ENCODE measurements at regions not wholly inside any gene's neighbourhood (a gene's known extent, or its start where the extent isn't known, plus 50 kb on each side); places are given as distances from the start of the nearest gene placed in this dataset.
A peak's percentile ranks its signal among the peaks of the same experiment; 100 is the strongest.

GRCh38 chr5:35405938-35406337, 175.7 kb upstream of the PRLR start:
- H4K5ac ChIP-seq (ENCODE audit: insufficient read length, low read depth, low read length), result no peak overlapping the region
- no peak overlapping the region for H3K4me2 ChIP-seq (ENCODE audit: insufficient read depth in 1 of 2, low read depth in 2 of 2, low read length in 2 of 2)
- WGBS, 2 experiments (ENCODE audit: extremely low coverage in 1 of 2, insufficient coverage in 1 of 2, insufficient read length in 1 of 2, insufficient replicate concordance in 2 of 2, low coverage in 1 of 2, low lambda C conversion rate in 2 of 2, missing lambda C conversion rate in 1 of 2), result 96% methylated on average over 6 of the region's 15 CpGs; no CpG with 5 or more reads in 1 of the 2 experiments
- H2BK5ac ChIP-seq (ENCODE audit: low read depth, low read length), result no peak overlapping the region
- no peak overlapping the region for H2AK5ac ChIP-seq (ENCODE audit: low read depth, low read length)
- peak overlapping the region; percentile 68 for H4K8ac ChIP-seq (ENCODE audit: extremely low read depth, insufficient read depth, low read length)
- ChIA-PET CTCF (ENCODE audit: partially characterized antibody) (interaction anchor here (1.8 kb wide), 1 partner anchor 9 kb away, joined by 7 read pairs; no protein-coding TSS in a partner anchor), POLR2A (ENCODE audit: partially characterized antibody) (no interaction called here)
- no peak overlapping the region for H3K14ac ChIP-seq (ENCODE audit: insufficient read length)
- no peak overlapping the region for H2BK20ac ChIP-seq (ENCODE audit: low read length)
- TF ChIP-seq RFX5 (IDR thresholded peaks at IDR 0.05; ENCODE audit: borderline replicate concordance, low read depth, low read length), result no peak
- no peak for TF ChIP-seq TBP (IDR thresholded peaks at IDR 0.05; ENCODE audit: low read depth, low read length)
- no peak for TF ChIP-seq HDAC6 (IDR thresholded peaks at IDR 0.05; ENCODE audit: low read depth, low read length)
- TF ChIP-seq RAD21 (IDR thresholded peaks at IDR 0.05 in 1 of 2, conservative IDR thresholded peaks at IDR 0.05 in 1 of 2; ENCODE audit: low read depth in 2 of 2, low read length in 2 of 2), result no peak
- no peak for TF ChIP-seq TAF7 (optimal IDR thresholded peaks at IDR 0.05; ENCODE audit: borderline replicate concordance, low read depth, low read length)
- no peak for TF ChIP-seq SIN3A (conservative IDR thresholded peaks at IDR 0.05 in 1 of 2, IDR thresholded peaks at IDR 0.05 in 1 of 2; ENCODE audit: low read depth in 1 of 2, low read length in 2 of 2)
- TF ChIP-seq NRF1 (IDR thresholded peaks at IDR 0.05; ENCODE audit: low read depth, low read length), result no peak
- no peak for TF ChIP-seq SP4 (IDR thresholded peaks at IDR 0.05; ENCODE audit: low read length)
- no peak for TF ChIP-seq CBX5 (IDR thresholded peaks at IDR 0.05; ENCODE audit: low read depth, low read length)
- no peak for TF ChIP-seq JUND (IDR thresholded peaks at IDR 0.05; ENCODE audit: low read length)
- no peak for TF ChIP-seq RBBP5 (IDR thresholded peaks at IDR 0.05; ENCODE audit: borderline replicate concordance, low read depth, low read length)
- H3K4me1 ChIP-seq (replicated peaks in 1 of 4; ENCODE audit: control insufficient read depth in 3 of 4, insufficient read depth in 4 of 4, low read length in 3 of 4), result no peaks in the 10 kb centered on the region
- H3K23ac ChIP-seq (ENCODE audit: insufficient read length), result no peak overlapping the region
- no peak overlapping the region for H3K9ac ChIP-seq (replicated peaks in 1 of 4; ENCODE audit: extremely low read depth in 1 of 4, low read depth in 3 of 4, low read length in 3 of 4)
- no peaks in the 10 kb centered on the region for H3K79me2 ChIP-seq (ENCODE audit: control insufficient read depth in 1 of 2, insufficient read depth in 2 of 2, low read length in 2 of 2)
- H4K20me1 ChIP-seq (replicated peaks in 1 of 2; ENCODE audit: control insufficient read depth in 1 of 2, insufficient read depth in 2 of 2, low read length in 2 of 2), result no peaks in the 10 kb centered on the region
- H3K18ac ChIP-seq (ENCODE audit: extremely low read depth, low read length), result no peak overlapping the region
- H2AFZ ChIP-seq (ENCODE audit: low read length), result no peak overlapping the region
- H3K27ac ChIP-seq (ENCODE audit: low read depth, low read length), result no peak overlapping the region
- no peaks in the 10 kb centered on the region for H3K23me2 ChIP-seq (ENCODE audit: low read depth, low read length)
- H3K36me3 ChIP-seq (ENCODE audit: control insufficient read depth in 2 of 4, insufficient read depth in 4 of 4, low read length in 3 of 4), result no peaks in the 10 kb centered on the region
- no peak overlapping the region for H3K56ac ChIP-seq (replicated peaks; ENCODE audit: insufficient read length, low read depth, low read length)
- no peak overlapping the region for H2BK15ac ChIP-seq (ENCODE audit: low read length)
- H3K79me1 ChIP-seq (ENCODE audit: low read depth, low read length), result no peaks in the 10 kb centered on the region
- H3K4me3 ChIP-seq (ENCODE audit: extremely low read depth in 1 of 4, insufficient read depth in 2 of 4, low read depth in 3 of 4, low read length in 4 of 4), result no peak overlapping the region
- no peaks in the 10 kb centered on the region for H3K27me3 ChIP-seq (replicated peaks in 1 of 4; ENCODE audit: control insufficient read depth in 3 of 4, extremely low read depth in 1 of 4, insufficient read depth in 3 of 4, low read length in 3 of 4)
- no peak overlapping the region for H2BK12ac ChIP-seq (ENCODE audit: low read depth, low read length)
- H3K9me3 ChIP-seq (ENCODE audit: insufficient read depth in 2 of 2, low read depth in 1 of 2, low read length in 1 of 2), result no peaks in the 10 kb centered on the region
- no peak overlapping the region for H3K4ac ChIP-seq (replicated peaks; ENCODE audit: insufficient read length, low read depth, low read length)
- DNase-seq (ENCODE audit: low read depth in 1 of 2, low spot score in 2 of 2), result no peak
- H2BK120ac ChIP-seq (replicated peaks; ENCODE audit: low read depth, low read length), result no peak overlapping the region
- FAIRE-seq, result no peak
- H4K91ac ChIP-seq (replicated peaks; ENCODE audit: insufficient read length, low read length), result no peak overlapping the region

Data from H1 (cell line).